ENCODE measurements at regions not wholly inside any gene's neighbourhood (a gene's known extent, or its start where the extent isn't known, plus 50 kb on each side); places are given as distances from the start of the nearest gene placed in this dataset.
A peak's percentile ranks its signal among the peaks of the same experiment; 100 is the strongest.

- Histone ChIP-seq H3K9me3 (replicated peaks; ENCODE audit: insufficient read depth, low read length) (no peaks in the 10 kb centered on the region), H3K4me1 (ENCODE audit: low read length) (0 out of 2 replicates have a peak, but pooled peaks cover 5% of the 10 kb centered on the region), H3K36me3 (replicated peaks; ENCODE audit: insufficient read depth, low read length) (no peaks in the 10 kb centered on the region), H3K4me3 (ENCODE audit: low read length) (no peak overlapping the region), H2AFZ (ENCODE audit: low read length) (no peak overlapping the region), H3K4me2 (ENCODE audit: low read depth, low read length) (no peak overlapping the region), H3K9ac (ENCODE audit: low read length) (no peak overlapping the region), H3F3A (ENCODE audit: insufficient read depth, low read length) (no peaks in the 10 kb centered on the region), H3K79me2 (ENCODE audit: low read length) (no peaks in the 10 kb centered on the region), H4K20me1 (ENCODE audit: insufficient read depth, low read length) (no peaks in the 10 kb centered on the region), H3K27ac (ENCODE audit: low read length) (no peak overlapping the region), H3K27me3 (replicated peaks; ENCODE audit: insufficient read depth, low read length) (no peaks in the 10 kb centered on the region), H3K9me2 (replicated peaks; ENCODE audit: insufficient read depth, low read length) (no peaks in the 10 kb centered on the region)
- TF ChIP-seq EZH2 (optimal IDR thresholded peaks at IDR 0.05; ENCODE audit: low read depth, low read length) (no peak), EZH2phosphoT487 (IDR thresholded peaks at IDR 0.05; ENCODE audit: low read length) (no peak)
- TF ChIP-seq, protein P1, sequence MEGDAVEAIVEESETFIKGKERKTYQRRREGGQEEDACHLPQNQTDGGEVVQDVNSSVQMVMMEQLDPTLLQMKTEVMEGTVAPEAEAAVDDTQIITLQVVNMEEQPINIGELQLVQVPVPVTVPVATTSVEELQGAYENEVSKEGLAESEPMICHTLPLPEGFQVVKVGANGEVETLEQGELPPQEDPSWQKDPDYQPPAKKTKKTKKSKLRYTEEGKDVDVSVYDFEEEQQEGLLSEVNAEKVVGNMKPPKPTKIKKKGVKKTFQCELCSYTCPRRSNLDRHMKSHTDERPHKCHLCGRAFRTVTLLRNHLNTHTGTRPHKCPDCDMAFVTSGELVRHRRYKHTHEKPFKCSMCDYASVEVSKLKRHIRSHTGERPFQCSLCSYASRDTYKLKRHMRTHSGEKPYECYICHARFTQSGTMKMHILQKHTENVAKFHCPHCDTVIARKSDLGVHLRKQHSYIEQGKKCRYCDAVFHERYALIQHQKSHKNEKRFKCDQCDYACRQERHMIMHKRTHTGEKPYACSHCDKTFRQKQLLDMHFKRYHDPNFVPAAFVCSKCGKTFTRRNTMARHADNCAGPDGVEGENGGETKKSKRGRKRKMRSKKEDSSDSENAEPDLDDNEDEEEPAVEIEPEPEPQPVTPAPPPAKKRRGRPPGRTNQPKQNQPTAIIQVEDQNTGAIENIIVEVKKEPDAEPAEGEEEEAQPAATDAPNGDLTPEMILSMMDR (IDR thresholded peaks at IDR 0.05; ENCODE audit: low read length) = no peak
- DNase-seq = no peak
Observed at GRCh38 chr14:86179980-86180379, 650.0 kb downstream of the FLRT2 start.

DNA sequence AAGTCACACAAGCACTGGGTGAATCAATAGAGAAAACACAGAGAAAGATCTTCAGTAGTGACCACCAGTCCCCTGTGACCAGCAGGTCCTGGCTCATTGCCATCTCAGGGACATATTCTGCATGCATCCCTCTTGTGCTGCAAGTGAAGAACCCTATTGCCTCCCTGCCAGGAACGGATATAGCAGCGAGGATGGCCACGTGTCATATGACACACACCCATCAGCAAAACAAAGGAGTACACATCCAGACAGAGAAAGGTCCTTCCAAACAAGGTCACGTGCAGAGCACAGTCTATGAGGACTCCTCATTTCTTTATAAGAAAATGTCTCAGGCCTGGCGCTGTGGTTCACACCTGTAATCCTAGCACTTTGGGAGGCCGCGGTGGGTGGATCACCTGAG is 638.4 kb downstream of the FLRT2 start:
- Histone ChIP-seq H3K27ac (ENCODE audit: low read length) (no peak overlapping the region), H3K36me3 (replicated peaks; ENCODE audit: insufficient read depth, low read length) (no peaks in the 10 kb centered on the region)
- TF ChIP-seq EZH2phosphoT487 (IDR thresholded peaks at IDR 0.05; ENCODE audit: low read length) = no peak
- TF ChIP-seq EZH2 (optimal IDR thresholded peaks at IDR 0.05; ENCODE audit: low read depth, low read length) = no peak
- TF ChIP-seq, protein P1 (IDR thresholded peaks at IDR 0.05; ENCODE audit: low read length) = no peak

DNA sequence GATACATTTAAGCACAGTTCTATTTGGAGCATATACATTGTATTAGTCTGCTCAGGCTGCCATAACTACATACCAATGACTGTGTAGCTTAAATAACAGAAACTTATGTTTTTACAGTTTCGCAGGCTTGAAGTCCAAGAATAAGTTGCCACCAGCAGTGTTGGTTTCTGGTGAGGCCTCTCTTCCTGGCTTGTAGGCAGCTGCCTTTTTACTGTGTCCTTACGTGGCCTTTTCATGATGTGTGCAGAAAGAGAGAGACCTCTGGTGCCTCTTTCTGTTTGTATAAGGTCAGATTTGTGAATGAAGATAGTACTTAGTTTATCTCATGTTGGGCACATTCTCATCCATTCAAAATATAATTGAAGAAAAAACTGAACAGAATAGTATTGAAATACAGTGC is 636.6 kb downstream of the FLRT2 start:
- H3K27me3 ChIP-seq (replicated peaks; ENCODE audit: insufficient read depth, low read length) = no peaks in the 10 kb centered on the region
- H3K9me2 ChIP-seq (replicated peaks; ENCODE audit: insufficient read depth, low read length) = no peaks in the 10 kb centered on the region
- TF ChIP-seq, protein P1 (IDR thresholded peaks at IDR 0.05; ENCODE audit: low read length) = no peak
- TF ChIP-seq EZH2phosphoT487 (IDR thresholded peaks at IDR 0.05; ENCODE audit: low read length) = no peak
- TF ChIP-seq EZH2 (optimal IDR thresholded peaks at IDR 0.05; ENCODE audit: low read depth, low read length) = no peak
- H3K79me2 ChIP-seq (ENCODE audit: low read length) = no peaks in the 10 kb centered on the region
- DNase-seq = peak; percentile 84
- H3K4me3 ChIP-seq (ENCODE audit: low read length) = no peak overlapping the region
- peak overlapping the region; percentile 84; the same call in 1 of the 2 replicates for H3K27ac ChIP-seq (ENCODE audit: low read length)
- H3K9ac ChIP-seq (ENCODE audit: low read length) = peak overlapping the region; percentile 33; the same call in 1 of the 2 replicates
- no peaks in the 10 kb centered on the region for H4K20me1 ChIP-seq (ENCODE audit: insufficient read depth, low read length)
- peak overlapping the region; percentile 16; the same call in 1 of the 2 replicates for H3K4me2 ChIP-seq (ENCODE audit: low read depth, low read length)
- peak overlapping the region; percentile 23; the same call in 1 of the 2 replicates for H2AFZ ChIP-seq (ENCODE audit: low read length)
- H3K4me1 ChIP-seq (ENCODE audit: low read length) = peaks cover 21% of the 10 kb centered on the region
- no peaks in the 10 kb centered on the region for H3F3A ChIP-seq (ENCODE audit: insufficient read depth, low read length)
- no peaks in the 10 kb centered on the region for H3K36me3 ChIP-seq (replicated peaks; ENCODE audit: insufficient read depth, low read length)
- H3K9me3 ChIP-seq (replicated peaks; ENCODE audit: insufficient read depth, low read length) = no peaks in the 10 kb centered on the region

More for the DNA sequence above, 638.4 kb downstream of the FLRT2 start:
- no peaks in the 10 kb centered on the region for H3F3A ChIP-seq (ENCODE audit: insufficient read depth, low read length)
- no peak overlapping the region for H3K4me3 ChIP-seq (ENCODE audit: low read length)
- peaks cover 21% of the 10 kb centered on the region for H3K4me1 ChIP-seq (ENCODE audit: low read length)
- no peak overlapping the region for H3K9ac ChIP-seq (ENCODE audit: low read length)
- H3K79me2 ChIP-seq (ENCODE audit: low read length) = no peaks in the 10 kb centered on the region
- no peaks in the 10 kb centered on the region for H3K9me3 ChIP-seq (replicated peaks; ENCODE audit: insufficient read depth, low read length)
- no peaks in the 10 kb centered on the region for H3K9me2 ChIP-seq (replicated peaks; ENCODE audit: insufficient read depth, low read length)
- H3K27me3 ChIP-seq (replicated peaks; ENCODE audit: insufficient read depth, low read length) = no peaks in the 10 kb centered on the region
- no peak overlapping the region for H2AFZ ChIP-seq (ENCODE audit: low read length)
- H4K20me1 ChIP-seq (ENCODE audit: insufficient read depth, low read length) = no peaks in the 10 kb centered on the region
- no peak for DNase-seq
- H3K4me2 ChIP-seq (ENCODE audit: low read depth, low read length) = no peak overlapping the region
